Parathyroid adenoma (tissue), 2 donors: ENCODE measurements at regions not wholly inside any gene's neighbourhood (a gene's known extent, or its start where the extent isn't known, plus 50 kb on each side); places are given as distances from the start of the nearest gene placed in this dataset.

Source experiments
- H2AFZ ChIP-seq: fragments of 300-600 bp; sonication (generic); one replicate; pipeline ENCODE4 v1.7.0; 2017; ENCODE audit warnings: antibody characterized with exemption, mild to moderate bottlenecking
- H3K27ac ChIP-seq: fragments of 300-600 bp; sonication (generic); one replicate; pipeline ENCODE4 v1.7.0; 2017
- H3K27me3 ChIP-seq: fragments of 300-600 bp; sonication (generic); one replicate; pipeline ENCODE4 v1.7.0; 2017; ENCODE audit warnings: low read length; ENCODE audit not compliant: control insufficient read depth, insufficient read depth
- H3K36me3 ChIP-seq: fragments of 300-600 bp; sonication (generic); one replicate; pipeline ENCODE4 v1.7.0; 2017; ENCODE audit warnings: low read length; ENCODE audit not compliant: control insufficient read depth, insufficient read depth
- H3K4me1 ChIP-seq: fragments of 300-600 bp; sonication (generic); one replicate; pipeline ENCODE4 v1.7.0; 2017; ENCODE audit warnings: control low read depth
- H3K4me2 ChIP-seq: fragments of 300-600 bp; sonication (generic); one replicate; pipeline ENCODE4 v1.7.0; 2017; ENCODE audit warnings: low read length
- H3K4me3 ChIP-seq: fragments of 300-600 bp; sonication (generic); one replicate; pipeline ENCODE4 v1.7.0; 2017; ENCODE audit warnings: low read depth, low read length
- H3K79me2 ChIP-seq: fragments of 300-600 bp; sonication (generic); one replicate; pipeline ENCODE4 v1.7.0; 2017; ENCODE audit warnings: control low read depth
- H3K9ac ChIP-seq: fragments of 300-600 bp; sonication (generic); one replicate; pipeline ENCODE4 v1.7.0; 2017; ENCODE audit warnings: mild to moderate bottlenecking
- H3K9me3 ChIP-seq: fragments of 300-600 bp; sonication (generic); one replicate; pipeline ENCODE4 v1.7.0; 2017; ENCODE audit warnings: low read length; ENCODE audit not compliant: control insufficient read depth
- TF ChIP-seq, protein P1 (sequence below): fragments of 300-600 bp; sonication (generic); IDR thresholded peaks from one replicate; pipeline ENCODE4 v1.7.0; 2017; ENCODE audit warnings: antibody characterized with exemption, mild to moderate bottlenecking
- donor health status: primary hyperparathyroidism.

- H3K9me3 ChIP-seq = no peaks in the 10 kb centered on the region
- H3K9ac ChIP-seq = no peak overlapping the region
- H3K4me2 ChIP-seq = no peak overlapping the region
- TF ChIP-seq, protein P1, sequence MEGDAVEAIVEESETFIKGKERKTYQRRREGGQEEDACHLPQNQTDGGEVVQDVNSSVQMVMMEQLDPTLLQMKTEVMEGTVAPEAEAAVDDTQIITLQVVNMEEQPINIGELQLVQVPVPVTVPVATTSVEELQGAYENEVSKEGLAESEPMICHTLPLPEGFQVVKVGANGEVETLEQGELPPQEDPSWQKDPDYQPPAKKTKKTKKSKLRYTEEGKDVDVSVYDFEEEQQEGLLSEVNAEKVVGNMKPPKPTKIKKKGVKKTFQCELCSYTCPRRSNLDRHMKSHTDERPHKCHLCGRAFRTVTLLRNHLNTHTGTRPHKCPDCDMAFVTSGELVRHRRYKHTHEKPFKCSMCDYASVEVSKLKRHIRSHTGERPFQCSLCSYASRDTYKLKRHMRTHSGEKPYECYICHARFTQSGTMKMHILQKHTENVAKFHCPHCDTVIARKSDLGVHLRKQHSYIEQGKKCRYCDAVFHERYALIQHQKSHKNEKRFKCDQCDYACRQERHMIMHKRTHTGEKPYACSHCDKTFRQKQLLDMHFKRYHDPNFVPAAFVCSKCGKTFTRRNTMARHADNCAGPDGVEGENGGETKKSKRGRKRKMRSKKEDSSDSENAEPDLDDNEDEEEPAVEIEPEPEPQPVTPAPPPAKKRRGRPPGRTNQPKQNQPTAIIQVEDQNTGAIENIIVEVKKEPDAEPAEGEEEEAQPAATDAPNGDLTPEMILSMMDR = no peak
- H3K27ac ChIP-seq = no peak overlapping the region
- no peak overlapping the region for H3K4me3 ChIP-seq
- H3K27me3 ChIP-seq = no peaks in the 10 kb centered on the region
- H3K36me3 ChIP-seq = no peaks in the 10 kb centered on the region
- no peak overlapping the region for H2AFZ ChIP-seq
- no peaks in the 10 kb centered on the region for H3K79me2 ChIP-seq
- H3K4me1 ChIP-seq = no peaks in the 10 kb centered on the region
These were observed 164.6 kb upstream of the PDGFD start for GRCh38 chr11:104328512-104328907.

GRCh38 chr11:104327861-104328511 lies 164.0 kb upstream of the PDGFD start:
- Histone ChIP-seq H3K4me1 (no peaks in the 10 kb centered on the region), H2AFZ (no peak overlapping the region), H3K27me3 (no peaks in the 10 kb centered on the region), H3K79me2 (no peaks in the 10 kb centered on the region), H3K36me3 (no peaks in the 10 kb centered on the region), H3K9me3 (no peaks in the 10 kb centered on the region), H3K27ac (no peak overlapping the region), H3K9ac (no peak overlapping the region), H3K4me3 (no peak overlapping the region), H3K4me2 (no peak overlapping the region)
- TF ChIP-seq, protein P1 = no peak

DNA sequence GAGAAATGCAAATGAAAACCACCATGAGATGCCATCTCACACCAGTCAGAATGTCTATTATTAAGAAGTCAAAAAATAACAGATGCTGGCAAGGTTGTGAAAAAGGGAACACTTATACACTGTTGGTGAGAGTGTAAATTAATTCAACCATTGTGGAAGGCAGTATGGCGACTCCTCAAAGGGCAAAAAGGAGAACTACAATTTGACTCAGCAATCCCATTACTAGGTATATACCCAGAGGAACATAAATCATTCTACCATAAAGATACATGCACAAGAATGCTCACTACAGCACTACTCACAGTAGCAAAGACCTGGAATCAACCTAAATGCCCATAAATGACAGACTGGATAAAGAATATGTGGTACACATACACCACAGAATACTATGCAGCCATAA lies 161.1 kb upstream of the PDGFD start:
- H2AFZ ChIP-seq = no peak overlapping the region
- no peak overlapping the region for H3K4me3 ChIP-seq
- no peak overlapping the region for H3K27ac ChIP-seq
- no peaks in the 10 kb centered on the region for H3K36me3 ChIP-seq
- no peaks in the 10 kb centered on the region for H3K9me3 ChIP-seq
- H3K4me2 ChIP-seq = no peak overlapping the region
- no peaks in the 10 kb centered on the region for H3K27me3 ChIP-seq
- no peak overlapping the region for H3K9ac ChIP-seq
- H3K4me1 ChIP-seq = no peaks in the 10 kb centered on the region
- TF ChIP-seq, protein P1 = no peak
- H3K79me2 ChIP-seq = no peaks in the 10 kb centered on the region

- Histone ChIP-seq H2AFZ (no peak overlapping the region), H3K9ac (no peak overlapping the region), H3K4me2 (no peak overlapping the region), H3K4me3 (no peak overlapping the region), H3K27me3 (no peaks in the 10 kb centered on the region), H3K27ac (no peak overlapping the region), H3K79me2 (no peaks in the 10 kb centered on the region), H3K36me3 (no peaks in the 10 kb centered on the region), H3K4me1 (no peaks in the 10 kb centered on the region), H3K9me3 (no peaks in the 10 kb centered on the region)
- TF ChIP-seq, protein P1 = no peak
These were observed 160.3 kb upstream of the PDGFD start for GRCh38 chr11:104324276-104324675.

- H3K27me3 ChIP-seq = no peaks in the 10 kb centered on the region
- no peaks in the 10 kb centered on the region for H3K36me3 ChIP-seq
- no peak overlapping the region for H2AFZ ChIP-seq
- no peak overlapping the region for H3K4me2 ChIP-seq
- H3K27ac ChIP-seq = no peak overlapping the region
- no peaks in the 10 kb centered on the region for H3K79me2 ChIP-seq
- no peaks in the 10 kb centered on the region for H3K9me3 ChIP-seq
- no peak overlapping the region for H3K9ac ChIP-seq
- H3K4me1 ChIP-seq = no peaks in the 10 kb centered on the region
- TF ChIP-seq, protein P1 = no peak
- no peak overlapping the region for H3K4me3 ChIP-seq
These were observed 159.9 kb upstream of the PDGFD start for GRCh38 chr11:104323841-104324240.
